GM12875 (cell line): ENCODE measurements at regions not wholly inside any gene's neighbourhood (a gene's known extent, or its start where the extent isn't known, plus 50 kb on each side); places are given as distances from the start of the nearest gene placed in this dataset.

Experiments used
- H3K4me3 ChIP-seq: one replicate; pipeline ENCODE4 v1.5.1; 2011; ENCODE audit warnings: low read depth, low read length, control low read depth
- TF ChIP-seq, protein P1 (sequence below): IDR thresholded peaks from 2 replicates; pipeline ENCODE4 v1.5.1; 2011; ENCODE audit warnings: low read depth, mild to moderate bottlenecking, control low read depth, inconsistent platforms, low read length, moderate library complexity, borderline replicate concordance; ENCODE audit not compliant: insufficient read depth

DNA sequence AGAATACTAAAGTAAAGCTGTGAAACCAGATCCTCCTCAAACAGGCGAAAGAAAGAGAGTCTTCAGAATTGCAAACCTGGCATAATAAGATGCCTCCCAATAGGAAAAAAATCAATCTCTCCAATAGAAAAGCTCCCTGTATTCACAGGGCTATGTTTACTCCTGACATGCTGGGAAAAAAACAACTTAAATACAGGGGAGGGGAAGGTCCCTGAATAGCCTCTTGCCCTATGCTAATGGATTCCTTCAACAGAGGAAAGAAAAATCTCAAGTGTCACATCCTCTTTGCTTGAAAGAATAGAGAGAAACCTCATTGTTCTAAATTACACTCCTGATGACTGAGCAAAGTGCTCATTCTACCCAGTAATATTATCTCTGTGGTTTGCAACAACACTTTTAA lies 1271.1 kb upstream of the PRR20A start:
- TF ChIP-seq, protein P1, sequence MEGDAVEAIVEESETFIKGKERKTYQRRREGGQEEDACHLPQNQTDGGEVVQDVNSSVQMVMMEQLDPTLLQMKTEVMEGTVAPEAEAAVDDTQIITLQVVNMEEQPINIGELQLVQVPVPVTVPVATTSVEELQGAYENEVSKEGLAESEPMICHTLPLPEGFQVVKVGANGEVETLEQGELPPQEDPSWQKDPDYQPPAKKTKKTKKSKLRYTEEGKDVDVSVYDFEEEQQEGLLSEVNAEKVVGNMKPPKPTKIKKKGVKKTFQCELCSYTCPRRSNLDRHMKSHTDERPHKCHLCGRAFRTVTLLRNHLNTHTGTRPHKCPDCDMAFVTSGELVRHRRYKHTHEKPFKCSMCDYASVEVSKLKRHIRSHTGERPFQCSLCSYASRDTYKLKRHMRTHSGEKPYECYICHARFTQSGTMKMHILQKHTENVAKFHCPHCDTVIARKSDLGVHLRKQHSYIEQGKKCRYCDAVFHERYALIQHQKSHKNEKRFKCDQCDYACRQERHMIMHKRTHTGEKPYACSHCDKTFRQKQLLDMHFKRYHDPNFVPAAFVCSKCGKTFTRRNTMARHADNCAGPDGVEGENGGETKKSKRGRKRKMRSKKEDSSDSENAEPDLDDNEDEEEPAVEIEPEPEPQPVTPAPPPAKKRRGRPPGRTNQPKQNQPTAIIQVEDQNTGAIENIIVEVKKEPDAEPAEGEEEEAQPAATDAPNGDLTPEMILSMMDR = no peak
- no peak overlapping the region for H3K4me3 ChIP-seq

DNA sequence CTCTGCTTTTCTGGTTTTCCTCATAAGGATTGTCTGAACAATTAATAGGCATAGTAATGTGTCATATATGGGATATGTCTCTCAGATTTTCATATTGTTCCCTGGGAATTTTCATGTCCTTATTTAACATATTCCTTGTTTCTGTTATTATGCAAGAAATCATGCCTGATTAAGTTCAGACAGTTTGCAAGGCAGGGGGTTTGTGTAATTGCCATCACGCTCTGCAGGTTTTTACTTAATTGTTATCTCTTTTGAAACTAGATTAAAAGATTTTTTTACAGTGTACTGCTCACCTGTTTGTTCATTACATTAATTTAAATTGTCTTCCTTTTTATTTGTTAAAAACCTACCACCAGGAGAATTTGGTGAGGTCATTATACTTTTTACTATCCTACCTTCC lies 1253.2 kb upstream of the PRR20A start:
- no peak overlapping the region for H3K4me3 ChIP-seq
- TF ChIP-seq, protein P1 = no peak

DNA sequence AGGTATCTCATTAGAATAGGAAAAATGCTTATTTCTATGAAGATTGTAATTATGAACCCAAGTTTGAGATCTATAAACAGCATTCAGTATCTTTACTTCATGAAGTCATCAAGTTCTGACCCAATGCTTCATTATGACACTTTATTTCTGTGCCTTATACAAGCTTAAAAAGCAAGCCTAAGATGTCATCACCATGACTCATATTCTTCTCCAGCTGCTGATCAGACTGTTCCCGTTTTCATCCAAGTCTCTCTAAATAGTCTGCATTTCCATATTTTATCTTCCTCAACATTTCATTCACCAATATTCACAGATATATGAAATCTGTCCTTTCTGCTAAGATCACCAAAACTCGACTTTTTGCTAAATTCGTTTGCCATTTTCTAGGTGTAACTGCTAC lies 1247.2 kb upstream of the PRR20A start:
- TF ChIP-seq, protein P1 = no peak

DNA sequence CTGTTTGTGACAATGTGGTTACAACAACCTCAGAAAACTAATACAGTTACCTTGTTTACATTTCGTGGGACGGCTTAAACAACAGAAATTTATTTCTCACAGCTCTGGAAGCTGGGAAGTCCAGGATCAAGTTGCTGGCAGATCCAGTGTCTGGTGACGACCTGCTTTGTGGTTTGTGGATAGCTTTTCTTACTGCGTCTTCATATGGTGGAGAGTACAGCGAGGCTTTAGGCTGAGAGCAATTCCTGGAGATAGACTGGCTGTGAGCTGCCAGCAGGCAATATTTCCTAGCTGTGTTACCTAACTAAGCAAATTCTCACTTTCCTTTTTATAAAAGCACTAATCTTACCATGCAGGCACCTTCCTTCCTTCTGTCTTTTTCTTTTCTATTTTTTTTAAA lies 1203.5 kb upstream of the PRR20A start:
- TF ChIP-seq, protein P1 = no peak
- H3K4me3 ChIP-seq = no peak overlapping the region

More for the DNA sequence above, 1247.2 kb upstream of the PRR20A start:
- H3K4me3 ChIP-seq = no peak overlapping the region

DNA sequence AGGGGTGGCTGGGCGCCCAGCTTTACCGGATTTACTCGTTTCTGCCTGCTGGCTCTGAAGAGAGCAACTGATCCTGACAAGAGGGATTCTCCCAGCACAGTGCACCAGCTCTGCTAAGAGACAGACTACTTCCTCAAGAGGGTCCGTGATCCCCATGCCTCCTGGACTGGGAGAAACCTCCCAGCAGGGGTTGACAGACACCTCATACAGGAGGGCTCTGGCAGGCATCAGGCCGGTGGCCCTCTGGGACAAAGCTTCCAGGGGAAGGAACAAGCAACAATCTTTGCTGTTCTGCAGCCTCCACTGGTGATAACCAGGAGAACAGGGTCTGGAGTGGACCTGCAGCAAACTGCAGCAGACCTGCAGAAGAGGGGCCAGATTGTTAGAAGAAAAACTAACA lies 1192.5 kb upstream of the PRR20A start:
- TF ChIP-seq, protein P1 = no peak
- H3K4me3 ChIP-seq = no peak overlapping the region

GRCh38 chr13:55963934-55964333 lies 1176.8 kb upstream of the PRR20A start:
- TF ChIP-seq, protein P1 = no peak
- no peak overlapping the region for H3K4me3 ChIP-seq

DNA sequence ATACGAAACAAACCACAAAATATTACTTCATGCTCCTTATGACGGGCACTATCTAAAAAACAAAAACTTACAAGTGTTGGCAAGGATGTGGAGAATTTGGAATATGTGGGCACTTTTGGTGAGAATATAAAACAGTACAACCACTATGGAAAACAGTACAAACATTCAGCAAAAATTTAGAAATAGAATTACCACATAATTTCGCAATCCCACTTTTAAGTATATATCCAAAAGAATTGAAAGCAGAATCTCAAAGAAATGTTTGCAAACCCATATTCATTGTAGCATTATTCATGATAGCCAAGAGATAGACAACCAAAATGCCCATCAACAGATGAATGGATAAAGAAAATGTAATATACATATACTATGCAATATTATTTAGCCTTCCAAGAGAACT lies 1173.7 kb upstream of the PRR20A start:
- H3K4me3 ChIP-seq = no peak overlapping the region
- TF ChIP-seq, protein P1 = no peak
